ENCODE measurements at regions not wholly inside any gene's neighbourhood (a gene's known extent, or its start where the extent isn't known, plus 50 kb on each side); places are given as distances from the start of the nearest gene placed in this dataset.

- in situ Hi-C loops (cut with MboI; ENCODE audit: low sequenced_read_pairs) = loop anchor here (25.0 kb wide), 1 partner anchor 823 kb away; no protein-coding TSS in a partner anchor
These were observed 91.8 kb upstream of the MVB12B start for GRCh38 chr9:126234681-126235335.

- in situ Hi-C loops (cut with MboI; ENCODE audit: low sequenced_read_pairs) = loop anchor here (25.0 kb wide), 1 partner anchor 823 kb away; no protein-coding TSS in a partner anchor
These were observed 91.0 kb upstream of the MVB12B start for GRCh38 chr9:126235336-126236243.

GRCh38 chr9:126236273-126236672, 90.4 kb upstream of the MVB12B start:
- in situ Hi-C loops (cut with MboI; ENCODE audit: low sequenced_read_pairs) = loop anchor here (25.0 kb wide), 1 partner anchor 824 kb away; no protein-coding TSS in a partner anchor

GRCh38 chr9:126238415-126238814, 88.2 kb upstream of the MVB12B start:
- in situ Hi-C loops (cut with MboI; ENCODE audit: low sequenced_read_pairs) = loop anchor here (25.0 kb wide), 1 partner anchor 826 kb away; no protein-coding TSS in a partner anchor

GRCh38 chr9:126239515-126239914, 87.1 kb upstream of the MVB12B start:
- in situ Hi-C loops (cut with MboI; ENCODE audit: low sequenced_read_pairs) = loop anchor here (25.0 kb wide), 1 partner anchor 827 kb away; no protein-coding TSS in a partner anchor

- in situ Hi-C loops (cut with MboI; ENCODE audit: low sequenced_read_pairs) = loop anchor here (25.0 kb wide), 1 partner anchor 829 kb away; no protein-coding TSS in a partner anchor
These were observed 85.8 kb upstream of the MVB12B start for GRCh38 chr9:126240835-126241234.

GRCh38 chr9:126248680-126249079, 77.9 kb upstream of the MVB12B start:
- in situ Hi-C loops (cut with MboI; ENCODE audit: low sequenced_read_pairs) = loop anchor here (25.0 kb wide), 1 partner anchor 836 kb away; no protein-coding TSS in a partner anchor

- in situ Hi-C loops (cut with MboI; ENCODE audit: low sequenced_read_pairs) = no loop called here
These were observed 64.9 kb upstream of the MVB12B start for GRCh38 chr9:126261584-126262356.

GRCh38 chr9:126262738-126263137, 63.9 kb upstream of the MVB12B start:
- in situ Hi-C loops (cut with MboI; ENCODE audit: low sequenced_read_pairs) = no loop called here

GRCh38 chr9:126270556-126270955, 56.1 kb upstream of the MVB12B start:
- in situ Hi-C loops (cut with MboI; ENCODE audit: low sequenced_read_pairs) = no loop called here

GRCh38 chr9:126275386-126276001, 51.1 kb upstream of the MVB12B start:
- in situ Hi-C loops (cut with MboI; ENCODE audit: low sequenced_read_pairs) = no loop called here

GRCh38 chr9:126276056-126276728, 50.4 kb upstream of the MVB12B start:
- in situ Hi-C loops (cut with MboI; ENCODE audit: low sequenced_read_pairs) = no loop called here

All from HL-60/S4 treated with phorbol 12-myristate 13-acetate at 8.2 ng/mL for 4 days and 3 days (cell line).